ES-I3 (cell line): ENCODE measurements at regions not wholly inside any gene's neighbourhood (a gene's known extent, or its start where the extent isn't known, plus 50 kb on each side); places are given as distances from the start of the nearest gene placed in this dataset.

ENCODE experiments used
- H3K36me3 ChIP-seq: 2 replicates; pipeline ENCODE4 v1.6.1; 2013; ENCODE audit warnings: mild to moderate bottlenecking, low read length, control low read depth, moderate library complexity; ENCODE audit not compliant: insufficient read depth
- H3K4me1 ChIP-seq: 2 replicates; pipeline ENCODE4 v1.6.1; 2013; ENCODE audit warnings: mild to moderate bottlenecking, control low read depth, low read length; ENCODE audit not compliant: insufficient read depth
- H3K9ac ChIP-seq: 2 replicates; pipeline ENCODE4 v1.6.1; 2013; ENCODE audit warnings: low read depth, mild to moderate bottlenecking, low read length, moderate library complexity
- H3K9me3 ChIP-seq: 2 replicates; pipeline ENCODE4 v1.6.1; 2013; ENCODE audit warnings: mild to moderate bottlenecking, low read length, moderate library complexity; ENCODE audit not compliant: control insufficient read depth, insufficient read depth

- Histone ChIP-seq H3K9ac (no peak overlapping the region), H3K9me3 (no peaks in the 10 kb centered on the region), H3K36me3 (no peaks in the 10 kb centered on the region; the same call in 1 of the 2 replicates), H3K4me1 (no peaks in the 10 kb centered on the region)
These were observed 843.0 kb downstream of the TBC1D22A start for GRCh38 chr22:47605441-47605840.

GRCh38 chr22:47604563-47604962 lies 842.1 kb downstream of the TBC1D22A start:
- no peaks in the 10 kb centered on the region for H3K4me1 ChIP-seq
- H3K9me3 ChIP-seq: no peaks in the 10 kb centered on the region
- no peak overlapping the region for H3K9ac ChIP-seq
- H3K36me3 ChIP-seq: no peaks in the 10 kb centered on the region; the same call in 1 of the 2 replicates

GRCh38 chr22:47602732-47603131 lies 840.3 kb downstream of the TBC1D22A start:
- H3K9me3 ChIP-seq: no peaks in the 10 kb centered on the region

GRCh38 chr22:47601666-47602065 lies 839.2 kb downstream of the TBC1D22A start:
- Histone ChIP-seq H3K36me3 (no peaks in the 10 kb centered on the region; the same call in 1 of the 2 replicates), H3K9ac (no peak overlapping the region), H3K4me1 (no peaks in the 10 kb centered on the region), H3K9me3 (no peaks in the 10 kb centered on the region)

More at GRCh38 chr22:47602732-47603131, 840.3 kb downstream of the TBC1D22A start:
- Histone ChIP-seq H3K36me3 (no peaks in the 10 kb centered on the region; the same call in 1 of the 2 replicates), H3K9ac (no peak overlapping the region), H3K4me1 (no peaks in the 10 kb centered on the region)

- no peaks in the 10 kb centered on the region; the same call in 1 of the 2 replicates for H3K36me3 ChIP-seq
- no peaks in the 10 kb centered on the region for H3K4me1 ChIP-seq
- no peaks in the 10 kb centered on the region for H3K9me3 ChIP-seq
- H3K9ac ChIP-seq: no peak overlapping the region
These were observed 838.6 kb downstream of the TBC1D22A start for GRCh38 chr22:47600791-47601625.

- Histone ChIP-seq H3K4me1 (no peaks in the 10 kb centered on the region), H3K36me3 (no peaks in the 10 kb centered on the region; the same call in 1 of the 2 replicates), H3K9me3 (no peaks in the 10 kb centered on the region), H3K9ac (no peak overlapping the region)
These were observed 837.8 kb downstream of the TBC1D22A start for GRCh38 chr22:47600281-47600680.

GRCh38 chr22:47599753-47600152 lies 837.3 kb downstream of the TBC1D22A start:
- Histone ChIP-seq H3K36me3 (no peaks in the 10 kb centered on the region; the same call in 1 of the 2 replicates), H3K4me1 (no peaks in the 10 kb centered on the region), H3K9me3 (no peaks in the 10 kb centered on the region), H3K9ac (no peak overlapping the region)

GRCh38 chr22:47598864-47599263 lies 836.4 kb downstream of the TBC1D22A start:
- Histone ChIP-seq H3K4me1 (no peaks in the 10 kb centered on the region), H3K9ac (no peak overlapping the region), H3K36me3 (no peaks in the 10 kb centered on the region; the same call in 1 of the 2 replicates), H3K9me3 (no peaks in the 10 kb centered on the region)

- Histone ChIP-seq H3K4me1 (no peaks in the 10 kb centered on the region), H3K9me3 (no peaks in the 10 kb centered on the region), H3K36me3 (no peaks in the 10 kb centered on the region; the same call in 1 of the 2 replicates), H3K9ac (no peak overlapping the region)
These were observed 834.6 kb downstream of the TBC1D22A start for GRCh38 chr22:47597041-47597440.

GRCh38 chr22:47596176-47596690 lies 833.8 kb downstream of the TBC1D22A start:
- Histone ChIP-seq H3K9me3 (no peaks in the 10 kb centered on the region), H3K36me3 (no peaks in the 10 kb centered on the region; the same call in 1 of the 2 replicates), H3K9ac (no peak overlapping the region), H3K4me1 (no peaks in the 10 kb centered on the region)

- H3K4me1 ChIP-seq: no peaks in the 10 kb centered on the region
- H3K9ac ChIP-seq: no peak overlapping the region
- H3K9me3 ChIP-seq: no peaks in the 10 kb centered on the region
- no peaks in the 10 kb centered on the region; the same call in 1 of the 2 replicates for H3K36me3 ChIP-seq
These were observed 832.5 kb downstream of the TBC1D22A start for GRCh38 chr22:47594836-47595521.

GRCh38 chr22:47593911-47594311 lies 831.5 kb downstream of the TBC1D22A start:
- Histone ChIP-seq H3K9ac (no peak overlapping the region), H3K4me1 (no peaks in the 10 kb centered on the region), H3K9me3 (no peaks in the 10 kb centered on the region), H3K36me3 (no peaks in the 10 kb centered on the region; the same call in 1 of the 2 replicates)

GRCh38 chr22:47593291-47593690 lies 830.8 kb downstream of the TBC1D22A start:
- no peaks in the 10 kb centered on the region for H3K4me1 ChIP-seq
- H3K9ac ChIP-seq: no peak overlapping the region
- H3K9me3 ChIP-seq: no peaks in the 10 kb centered on the region
- no peaks in the 10 kb centered on the region; the same call in 1 of the 2 replicates for H3K36me3 ChIP-seq

- H3K9ac ChIP-seq: no peak overlapping the region
- no peaks in the 10 kb centered on the region for H3K9me3 ChIP-seq
- no peaks in the 10 kb centered on the region for H3K4me1 ChIP-seq
- no peaks in the 10 kb centered on the region; the same call in 1 of the 2 replicates for H3K36me3 ChIP-seq
These were observed 830.3 kb downstream of the TBC1D22A start for GRCh38 chr22:47592791-47593190.
